Bronchial epithelial cell (primary cell): ENCODE measurements at regions not wholly inside any gene's neighbourhood (a gene's known extent, or its start where the extent isn't known, plus 50 kb on each side); places are given as distances from the start of the nearest gene placed in this dataset.
A peak's percentile ranks its signal among the peaks of the same experiment; 100 is the strongest.

ENCODE experiments used
- DNase-seq: peaks from one replicate; pipeline ENCODE4 v3.0.0-alpha.2; 2010; ENCODE audit warnings: low read depth
- FAIRE-seq: peaks from 2 replicates; lab custom pipeline; 2011; peaks lifted over from hg19 to GRCh38; lab: Jason Lieb, UNC
- H3K27me3 ChIP-seq: 2 replicates; pipeline ENCODE4 v1.5.1; 2011; ENCODE audit warnings: low read length; ENCODE audit not compliant: control insufficient read depth, insufficient read depth
- H3K36me3 ChIP-seq: 2 replicates; pipeline ENCODE4 v1.5.1; 2011; ENCODE audit warnings: low read length; ENCODE audit not compliant: control insufficient read depth, insufficient read depth
- H3K4me3 ChIP-seq: 2 replicates; pipeline ENCODE4 v1.5.1; 2011; ENCODE audit warnings: mild to moderate bottlenecking, low read depth, low read length, control low read depth
- CTCF ChIP-seq: IDR thresholded peaks from 2 replicates; pipeline ENCODE4 v1.5.1; 2011; ENCODE audit warnings: mild to moderate bottlenecking, moderate library complexity, low read length, control low read depth, inconsistent platforms; ENCODE audit not compliant: insufficient read depth, severe bottlenecking

DNA sequence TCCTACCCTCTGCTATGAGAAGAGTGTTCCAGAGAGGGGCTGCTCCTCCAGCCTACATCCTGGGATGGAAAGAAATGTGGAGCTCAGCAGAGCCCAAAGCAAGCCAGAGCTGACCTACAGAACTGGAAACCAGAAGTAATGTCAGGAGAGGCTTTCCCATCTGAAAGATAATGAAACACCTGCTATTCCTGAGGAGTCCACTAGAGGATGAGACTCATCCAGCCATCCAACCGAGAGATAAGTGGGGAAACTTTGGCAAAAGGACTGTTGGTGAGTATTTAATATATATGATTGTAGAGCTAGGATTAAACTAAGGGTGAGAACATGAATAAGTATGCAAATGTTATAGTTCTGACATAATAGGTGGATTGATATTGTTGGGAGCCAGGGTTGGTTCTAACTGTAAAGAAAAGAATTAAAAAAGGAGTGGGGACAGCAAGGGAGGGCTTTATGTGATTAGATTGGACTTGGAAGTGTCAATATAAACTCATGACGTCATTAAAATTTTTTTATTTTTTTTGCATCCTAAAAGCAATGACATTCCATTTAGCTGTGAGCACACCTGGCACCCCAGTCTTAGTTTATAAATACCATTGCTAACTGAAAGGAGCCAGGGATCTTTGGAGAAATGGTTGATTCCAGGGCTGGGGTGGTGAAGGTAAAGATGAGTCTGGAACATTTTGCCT lies 312.8 kb upstream of the NFE2L3 start:
- no peak for DNase-seq
- Histone ChIP-seq H3K27me3 (no peaks in the 10 kb centered on the region), H3K4me3 (no peak overlapping the region), H3K36me3 (no peaks in the 10 kb centered on the region)
- peak; percentile 40 for TF ChIP-seq CTCF
- no peak for FAIRE-seq

DNA sequence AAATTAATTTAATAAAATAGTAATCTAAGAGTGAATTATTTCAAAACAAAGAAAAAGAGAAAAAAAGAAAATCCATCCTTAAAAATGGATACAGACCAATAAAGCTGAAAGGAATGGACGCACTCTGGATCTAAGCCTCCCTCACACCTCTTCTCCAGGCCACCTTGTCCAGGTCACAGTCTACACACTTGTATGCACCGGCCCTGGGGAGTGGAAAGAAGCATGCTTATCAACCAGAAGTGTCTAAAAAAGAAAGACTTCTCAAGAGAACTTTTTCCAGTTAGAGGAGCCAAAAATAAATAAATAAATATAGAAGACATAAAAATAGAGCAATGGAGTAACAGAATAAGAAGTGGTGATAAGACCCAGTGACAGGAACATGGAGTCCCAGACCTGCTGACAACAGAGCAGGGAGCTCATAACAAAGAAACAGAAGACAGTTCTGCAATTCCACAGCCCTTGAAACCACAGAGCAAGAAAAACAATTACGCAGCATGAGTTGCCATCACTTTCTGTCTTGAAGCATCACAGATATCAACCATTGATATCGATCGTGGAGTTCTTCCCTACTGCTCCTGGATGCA lies 311.7 kb upstream of the NFE2L3 start:
- DNase-seq (no peak), FAIRE-seq (peak; percentile 32)
- Histone ChIP-seq H3K4me3 (no peak overlapping the region), H3K36me3 (no peaks in the 10 kb centered on the region), H3K27me3 (no peaks in the 10 kb centered on the region)
- no peak for TF ChIP-seq CTCF

- Histone ChIP-seq H3K36me3 (no peaks in the 10 kb centered on the region), H3K4me3 (no peak overlapping the region), H3K27me3 (no peaks in the 10 kb centered on the region)
- FAIRE-seq (no peak), DNase-seq (no peak)
- TF ChIP-seq CTCF = no peak
Measured at GRCh38 chr7:25841575-25841974, 310.4 kb upstream of the NFE2L3 start.

DNA sequence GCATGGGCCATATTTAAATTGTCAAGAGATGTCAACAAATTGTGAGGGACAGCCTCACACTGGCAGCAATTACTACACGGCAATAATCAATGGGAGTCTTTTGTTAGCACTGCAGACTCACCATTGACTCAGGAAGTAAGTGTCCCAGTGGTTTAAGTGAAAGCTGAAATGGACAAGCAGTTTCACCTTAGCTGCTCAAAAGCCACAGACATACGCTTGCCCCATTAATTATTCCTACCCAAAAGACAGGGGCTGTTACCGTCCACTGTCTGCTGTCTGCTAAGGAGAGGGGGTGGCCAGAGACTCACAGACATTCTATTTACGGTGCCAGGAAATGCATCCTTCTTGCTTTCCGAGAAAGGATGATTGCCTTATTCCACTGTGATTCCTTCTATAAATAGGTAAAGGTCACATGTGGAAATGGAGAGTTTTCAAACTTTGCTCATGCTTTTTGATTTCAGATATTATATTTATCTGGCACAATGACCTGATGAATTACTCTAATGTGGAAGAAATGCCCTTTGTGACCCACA lies 309.7 kb upstream of the NFE2L3 start:
- TF ChIP-seq CTCF = no peak
- no peak for FAIRE-seq
- H3K27me3 ChIP-seq = no peaks in the 10 kb centered on the region
- H3K4me3 ChIP-seq = no peak overlapping the region
- H3K36me3 ChIP-seq = no peaks in the 10 kb centered on the region
- no peak for DNase-seq

DNA sequence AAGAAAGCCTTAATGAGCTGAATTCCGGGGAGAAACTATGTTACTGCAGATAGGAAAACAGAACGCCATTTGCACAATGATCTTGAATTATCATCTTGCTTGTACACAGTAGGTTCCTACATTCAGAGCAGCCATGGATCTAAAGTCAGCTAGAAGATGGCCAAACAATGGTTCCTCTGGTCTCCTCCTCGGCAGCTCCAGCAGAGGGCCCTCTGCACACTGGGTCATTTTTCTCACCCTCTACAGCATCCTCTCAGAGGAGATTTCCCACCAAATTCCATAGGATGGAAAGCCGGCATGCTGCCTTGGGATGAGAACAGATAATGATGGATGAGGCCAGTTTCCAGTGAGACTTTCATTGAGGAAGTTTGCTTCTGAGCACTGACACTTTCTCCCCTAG lies 308.5 kb upstream of the NFE2L3 start:
- no peak for TF ChIP-seq CTCF
- Histone ChIP-seq H3K4me3 (no peak overlapping the region), H3K36me3 (no peaks in the 10 kb centered on the region), H3K27me3 (no peaks in the 10 kb centered on the region)
- no peak for DNase-seq
- FAIRE-seq = no peak
